ENCODE measurements at regions not wholly inside any gene's neighbourhood (a gene's known extent, or its start where the extent isn't known, plus 50 kb on each side); places are given as distances from the start of the nearest gene placed in this dataset.
"Not testable (repeated sequence)": the region's sequence is repeated elsewhere in the genome, so short reads cannot be mapped to it uniquely, and the experiment has no call there.

DNA sequence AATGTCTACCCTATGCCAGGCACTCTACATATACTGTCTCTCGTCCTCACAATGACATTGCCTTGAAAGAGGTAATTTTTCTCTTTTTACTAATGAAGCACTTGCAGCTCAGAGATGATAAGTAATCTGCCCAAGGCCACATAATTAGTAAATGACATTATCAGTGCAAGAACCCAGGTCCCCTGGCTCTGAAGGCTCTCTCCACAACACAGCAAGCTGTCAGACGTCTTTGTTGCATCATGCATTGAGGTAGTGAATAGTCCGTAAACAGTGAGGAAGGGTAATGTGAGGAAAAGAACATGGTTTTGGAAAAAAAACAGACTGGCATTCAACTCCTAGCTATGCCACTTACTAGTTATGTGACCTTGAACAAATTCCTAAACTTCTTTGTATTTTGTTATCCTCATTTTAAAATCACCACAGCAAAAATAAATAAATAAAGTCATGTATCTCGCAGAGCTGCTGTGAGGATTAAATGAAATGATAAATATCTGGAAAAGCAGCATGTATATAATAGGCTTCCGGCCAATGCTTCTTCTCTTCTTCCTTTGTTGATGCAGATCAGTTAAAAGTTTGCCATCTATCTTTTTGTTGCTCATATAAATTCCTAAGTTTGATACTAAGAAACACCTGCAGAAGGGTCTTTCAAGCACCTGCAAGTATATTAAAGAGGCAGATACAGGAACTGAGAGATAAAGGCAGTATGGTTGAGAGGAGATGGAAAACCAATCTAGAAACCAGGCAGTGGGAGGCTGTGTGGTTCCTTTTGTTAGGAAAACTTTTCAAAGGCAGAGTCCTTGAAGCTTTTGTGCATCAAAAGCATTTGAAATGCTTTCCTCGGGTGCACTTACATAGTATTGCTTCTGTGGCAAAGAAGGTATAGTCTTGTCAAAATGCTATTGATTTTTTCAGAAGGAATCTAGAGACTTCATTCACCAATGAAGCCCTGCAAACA, 82.8 kb downstream of the BTG1 start:
- TF ChIP-seq, protein P1, sequence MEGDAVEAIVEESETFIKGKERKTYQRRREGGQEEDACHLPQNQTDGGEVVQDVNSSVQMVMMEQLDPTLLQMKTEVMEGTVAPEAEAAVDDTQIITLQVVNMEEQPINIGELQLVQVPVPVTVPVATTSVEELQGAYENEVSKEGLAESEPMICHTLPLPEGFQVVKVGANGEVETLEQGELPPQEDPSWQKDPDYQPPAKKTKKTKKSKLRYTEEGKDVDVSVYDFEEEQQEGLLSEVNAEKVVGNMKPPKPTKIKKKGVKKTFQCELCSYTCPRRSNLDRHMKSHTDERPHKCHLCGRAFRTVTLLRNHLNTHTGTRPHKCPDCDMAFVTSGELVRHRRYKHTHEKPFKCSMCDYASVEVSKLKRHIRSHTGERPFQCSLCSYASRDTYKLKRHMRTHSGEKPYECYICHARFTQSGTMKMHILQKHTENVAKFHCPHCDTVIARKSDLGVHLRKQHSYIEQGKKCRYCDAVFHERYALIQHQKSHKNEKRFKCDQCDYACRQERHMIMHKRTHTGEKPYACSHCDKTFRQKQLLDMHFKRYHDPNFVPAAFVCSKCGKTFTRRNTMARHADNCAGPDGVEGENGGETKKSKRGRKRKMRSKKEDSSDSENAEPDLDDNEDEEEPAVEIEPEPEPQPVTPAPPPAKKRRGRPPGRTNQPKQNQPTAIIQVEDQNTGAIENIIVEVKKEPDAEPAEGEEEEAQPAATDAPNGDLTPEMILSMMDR (IDR thresholded peaks at IDR 0.05; ENCODE audit: low read depth, low read length): no peak
- no peak for DNase-seq (ENCODE audit: extremely low read depth, low read depth)

GRCh38 chr12:92061061-92061460, 84.6 kb downstream of the BTG1 start:
- TF ChIP-seq, protein P1 (IDR thresholded peaks at IDR 0.05; ENCODE audit: low read depth, low read length): no peak

GRCh38 chr12:92059960-92060359, 85.7 kb downstream of the BTG1 start:
- TF ChIP-seq, protein P1 (IDR thresholded peaks at IDR 0.05; ENCODE audit: low read depth, low read length): no peak
- DNase-seq (ENCODE audit: extremely low read depth, low read depth): no peak

More at GRCh38 chr12:92061061-92061460, 84.6 kb downstream of the BTG1 start:
- DNase-seq (ENCODE audit: extremely low read depth, low read depth): no peak

- no peak for DNase-seq (ENCODE audit: extremely low read depth, low read depth)
- TF ChIP-seq, protein P1 (IDR thresholded peaks at IDR 0.05; ENCODE audit: low read depth, low read length): no peak
Observed at GRCh38 chr12:92058664-92059063, 87.0 kb downstream of the BTG1 start.

- DNase-seq (ENCODE audit: extremely low read depth, low read depth): not testable (repeated sequence)
Observed at GRCh38 chr12:92056756-92057155, 88.9 kb downstream of the BTG1 start.

GRCh38 chr12:92056290-92056689, 89.4 kb downstream of the BTG1 start:
- DNase-seq (ENCODE audit: extremely low read depth, low read depth): no peak
- TF ChIP-seq, protein P1 (IDR thresholded peaks at IDR 0.05; ENCODE audit: low read depth, low read length): no peak

DNA sequence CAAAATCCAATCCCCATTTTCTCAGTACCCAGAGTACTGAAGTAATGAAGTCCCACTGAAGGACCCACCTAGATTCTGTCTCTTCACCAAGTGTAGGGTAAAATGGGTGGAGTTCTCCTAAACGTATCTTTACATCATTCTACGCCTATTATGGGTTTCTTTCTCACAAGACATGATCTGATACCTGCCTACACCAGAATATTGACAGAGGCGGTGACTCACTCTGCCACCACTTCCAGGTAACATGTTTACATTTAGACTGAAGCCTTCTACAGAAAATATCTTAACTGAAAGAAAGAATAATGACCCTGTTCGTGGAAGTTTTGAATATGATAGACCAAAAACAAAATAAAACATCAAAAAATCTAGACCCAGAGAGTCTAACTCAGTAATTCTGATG, 89.8 kb downstream of the BTG1 start:
- TF ChIP-seq, protein P1 (IDR thresholded peaks at IDR 0.05; ENCODE audit: low read depth, low read length): no peak
- DNase-seq (ENCODE audit: extremely low read depth, low read depth): no peak
